ENCODE measurements at regions not wholly inside any gene's neighbourhood (a gene's known extent, or its start where the extent isn't known, plus 50 kb on each side); places are given as distances from the start of the nearest gene placed in this dataset.

DNA sequence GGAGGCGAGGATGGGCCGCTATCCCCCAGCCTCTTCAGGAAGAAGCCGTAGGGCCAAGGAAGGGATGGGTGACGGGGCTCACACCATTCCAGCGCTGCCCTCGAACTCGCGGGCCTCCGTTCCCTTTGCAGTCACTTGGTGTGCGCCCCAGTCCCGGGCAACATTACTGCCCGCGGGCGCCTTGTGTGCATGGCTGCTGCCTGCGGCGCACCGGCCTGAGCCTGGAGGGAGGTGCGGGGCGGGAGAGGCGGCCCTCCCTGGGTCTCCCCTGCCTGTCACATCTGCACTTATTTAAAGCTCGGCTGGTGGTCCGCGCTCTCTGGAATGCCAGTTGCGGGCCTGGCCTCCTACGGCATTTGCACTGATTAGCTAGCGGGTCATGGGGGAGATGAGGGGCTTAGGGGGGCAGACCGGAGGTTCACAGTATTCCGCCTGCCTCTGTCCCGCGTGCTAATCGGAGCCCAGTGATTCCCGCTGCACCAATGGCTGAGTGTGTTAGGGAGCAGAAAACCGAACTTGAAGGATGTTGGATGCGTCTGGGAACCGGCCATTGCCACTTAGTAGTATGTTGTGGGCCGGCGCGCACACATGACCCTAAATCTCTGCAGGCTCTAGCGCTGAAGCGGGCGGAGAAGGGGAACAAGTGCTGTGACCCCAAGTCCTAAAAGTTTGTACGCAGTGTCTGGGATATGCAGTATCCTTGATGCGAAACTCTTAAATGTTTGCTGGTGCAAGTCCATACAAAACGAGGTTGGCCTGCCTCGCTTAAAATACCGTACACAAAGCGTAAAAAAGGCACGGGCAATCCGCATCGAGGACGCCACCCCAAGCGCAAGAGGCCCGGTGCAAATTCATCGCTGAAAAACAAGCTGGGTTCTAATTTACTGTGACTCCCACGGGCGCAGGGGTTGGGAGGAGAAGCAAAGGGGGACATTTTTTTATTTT lies 161.2 kb upstream of the SIX2 start:
- no peak overlapping the region for H3K4me3 Mint-ChIP-seq (ENCODE audit: unreplicated experiment)
- H3K9me3 Mint-ChIP-seq (ENCODE audit: unreplicated experiment) = no peaks in the 10 kb centered on the region
- no peak overlapping the region for H3K27ac Mint-ChIP-seq (ENCODE audit: unreplicated experiment)
- peak; percentile 46 for DNase-seq
- peaks cover 16% of the 10 kb centered on the region for H3K27me3 Mint-ChIP-seq (ENCODE audit: unreplicated experiment)
- H3K4me1 Mint-ChIP-seq (ENCODE audit: low read depth, unreplicated experiment) = peaks cover 3% of the 10 kb centered on the region
- H3K36me3 Mint-ChIP-seq (ENCODE audit: unreplicated experiment) = no peaks in the 10 kb centered on the region
- TF ChIP-seq, protein P1, sequence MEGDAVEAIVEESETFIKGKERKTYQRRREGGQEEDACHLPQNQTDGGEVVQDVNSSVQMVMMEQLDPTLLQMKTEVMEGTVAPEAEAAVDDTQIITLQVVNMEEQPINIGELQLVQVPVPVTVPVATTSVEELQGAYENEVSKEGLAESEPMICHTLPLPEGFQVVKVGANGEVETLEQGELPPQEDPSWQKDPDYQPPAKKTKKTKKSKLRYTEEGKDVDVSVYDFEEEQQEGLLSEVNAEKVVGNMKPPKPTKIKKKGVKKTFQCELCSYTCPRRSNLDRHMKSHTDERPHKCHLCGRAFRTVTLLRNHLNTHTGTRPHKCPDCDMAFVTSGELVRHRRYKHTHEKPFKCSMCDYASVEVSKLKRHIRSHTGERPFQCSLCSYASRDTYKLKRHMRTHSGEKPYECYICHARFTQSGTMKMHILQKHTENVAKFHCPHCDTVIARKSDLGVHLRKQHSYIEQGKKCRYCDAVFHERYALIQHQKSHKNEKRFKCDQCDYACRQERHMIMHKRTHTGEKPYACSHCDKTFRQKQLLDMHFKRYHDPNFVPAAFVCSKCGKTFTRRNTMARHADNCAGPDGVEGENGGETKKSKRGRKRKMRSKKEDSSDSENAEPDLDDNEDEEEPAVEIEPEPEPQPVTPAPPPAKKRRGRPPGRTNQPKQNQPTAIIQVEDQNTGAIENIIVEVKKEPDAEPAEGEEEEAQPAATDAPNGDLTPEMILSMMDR (IDR thresholded peaks at IDR 0.05; ENCODE audit: partially characterized antibody, unreplicated experiment) = no peak

DNA sequence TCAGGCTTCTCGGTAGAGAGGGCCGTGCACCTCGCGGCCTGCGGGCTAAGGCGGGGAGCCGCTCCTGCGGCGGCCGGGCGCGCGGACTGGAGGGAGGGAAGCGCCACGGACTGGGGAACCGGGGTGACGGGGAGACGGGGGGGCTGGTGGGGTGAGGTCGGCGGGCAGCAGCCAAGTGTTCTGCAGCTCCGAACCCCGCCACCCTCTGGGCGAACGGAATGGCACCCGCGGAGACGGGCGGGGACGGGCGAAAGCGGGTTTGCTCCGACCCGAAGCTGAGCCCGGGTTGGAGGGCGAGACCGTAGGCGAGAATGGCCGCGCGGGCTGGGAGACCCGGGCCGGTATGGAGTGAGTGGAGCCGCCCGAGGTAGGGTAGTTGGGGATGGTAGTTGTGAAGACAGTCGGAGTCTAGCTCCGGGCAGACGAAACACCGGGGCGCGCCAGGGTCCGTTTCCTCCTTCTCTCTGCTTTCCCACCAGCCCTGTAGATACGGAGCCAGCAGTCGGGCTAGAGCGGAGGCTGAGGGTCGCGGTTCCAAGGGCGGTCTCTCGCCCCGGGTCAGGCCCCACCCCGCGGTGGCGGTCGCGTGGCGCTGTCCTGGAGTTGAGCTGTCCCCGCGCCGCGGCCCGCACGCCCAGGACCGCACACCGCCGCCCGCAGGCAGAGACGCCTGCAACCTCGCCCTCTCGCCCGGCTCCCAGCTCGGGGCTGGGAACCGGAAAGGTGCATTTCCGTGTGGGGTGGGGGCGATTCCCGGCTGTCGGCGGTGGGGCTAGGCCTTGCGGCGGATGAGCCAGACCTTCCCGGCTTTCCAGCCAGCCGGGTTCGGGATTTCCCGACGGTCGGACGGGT lies 160.3 kb upstream of the SIX2 start:
- Mint-ChIP-seq H3K4me1 (ENCODE audit: low read depth, unreplicated experiment) (peaks cover 3% of the 10 kb centered on the region), H3K27ac (ENCODE audit: unreplicated experiment) (no peak overlapping the region), H3K4me3 (ENCODE audit: unreplicated experiment) (peak overlapping the region; percentile 72), H3K9me3 (ENCODE audit: unreplicated experiment) (no peaks in the 10 kb centered on the region), H3K36me3 (ENCODE audit: unreplicated experiment) (no peaks in the 10 kb centered on the region), H3K27me3 (ENCODE audit: unreplicated experiment) (peaks cover 16% of the 10 kb centered on the region)
- TF ChIP-seq, protein P1 (IDR thresholded peaks at IDR 0.05; ENCODE audit: partially characterized antibody, unreplicated experiment) = no peak
- peak; percentile 61 for DNase-seq

DNA sequence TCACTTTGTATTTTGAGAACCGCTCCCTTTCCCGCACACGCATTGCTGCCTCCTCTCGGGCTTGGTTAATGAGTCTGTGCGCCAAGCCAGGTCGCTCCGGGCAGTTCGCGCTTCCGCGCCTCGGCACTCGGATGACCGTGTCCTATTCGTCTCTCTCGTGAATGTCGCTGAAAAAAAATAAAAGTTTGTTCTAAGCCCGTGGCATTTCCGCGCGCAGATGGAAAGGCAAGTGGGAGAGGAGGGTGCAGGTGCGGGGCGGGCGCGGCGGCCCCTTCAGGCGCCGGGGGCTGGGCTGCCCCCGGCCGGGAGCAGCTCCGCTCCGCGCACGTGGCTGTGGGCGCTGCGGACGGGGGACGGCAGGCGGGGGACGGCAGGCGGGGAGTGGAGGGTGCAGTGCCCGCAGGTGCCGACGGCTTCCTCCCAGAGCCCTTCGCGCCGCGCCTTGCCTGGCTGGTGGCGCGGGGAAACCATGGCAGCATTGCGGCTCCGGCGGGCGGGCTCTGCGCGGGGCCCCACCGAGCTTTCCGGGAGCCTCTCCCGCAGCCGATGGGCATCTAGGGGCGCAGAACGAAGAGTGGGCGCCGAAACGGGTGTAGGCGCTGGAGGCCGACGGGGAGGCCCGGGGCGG lies 159.6 kb upstream of the SIX2 start:
- H3K4me3 Mint-ChIP-seq (ENCODE audit: unreplicated experiment) = peak overlapping the region; percentile 93
- H3K9me3 Mint-ChIP-seq (ENCODE audit: unreplicated experiment) = no peaks in the 10 kb centered on the region
- no peak overlapping the region for H3K27ac Mint-ChIP-seq (ENCODE audit: unreplicated experiment)
- peak; percentile 40 for DNase-seq
- peaks cover 3% of the 10 kb centered on the region for H3K4me1 Mint-ChIP-seq (ENCODE audit: low read depth, unreplicated experiment)
- H3K36me3 Mint-ChIP-seq (ENCODE audit: unreplicated experiment) = no peaks in the 10 kb centered on the region
- H3K27me3 Mint-ChIP-seq (ENCODE audit: unreplicated experiment) = peaks cover 16% of the 10 kb centered on the region
- TF ChIP-seq, protein P1 (IDR thresholded peaks at IDR 0.05; ENCODE audit: partially characterized antibody, unreplicated experiment) = no peak

DNA sequence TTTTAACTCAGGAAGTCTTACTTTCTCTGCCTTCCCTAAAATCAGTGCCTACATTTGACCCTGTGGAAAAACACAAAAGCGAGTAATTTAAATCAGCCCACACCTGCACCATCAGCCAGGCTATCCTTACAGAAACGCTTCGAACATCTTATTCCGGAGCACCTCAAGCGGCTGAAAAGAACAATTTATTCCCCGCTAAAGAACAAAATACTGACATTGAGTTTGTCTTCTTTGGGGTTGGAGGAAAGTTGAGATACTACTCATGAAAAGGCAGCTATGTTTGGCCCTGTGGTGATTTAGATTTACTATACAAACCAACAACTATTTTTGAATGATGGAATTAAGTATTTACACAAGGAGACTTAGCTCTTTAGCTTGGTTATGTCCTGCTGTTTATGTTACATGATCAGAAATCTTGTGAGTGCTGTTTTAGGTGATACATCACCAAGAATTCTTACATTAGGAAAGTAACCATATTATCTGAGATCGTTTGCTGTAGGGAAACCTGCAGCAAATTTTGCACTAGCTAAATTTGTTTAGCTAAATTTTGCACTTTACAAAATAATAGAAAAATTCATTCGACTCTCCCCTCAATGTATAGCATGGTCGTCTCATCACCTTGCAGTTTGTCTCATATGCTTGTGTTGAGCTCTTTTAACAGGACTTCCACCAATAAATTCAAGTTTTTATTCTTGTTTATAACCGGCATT lies 158.8 kb upstream of the SIX2 start:
- H3K27me3 Mint-ChIP-seq (ENCODE audit: unreplicated experiment) = peaks cover 16% of the 10 kb centered on the region

More for the DNA sequence above, 158.8 kb upstream of the SIX2 start:
- H3K27ac Mint-ChIP-seq (ENCODE audit: unreplicated experiment) = no peak overlapping the region
- TF ChIP-seq, protein P1 (IDR thresholded peaks at IDR 0.05; ENCODE audit: partially characterized antibody, unreplicated experiment) = no peak
- peaks cover 3% of the 10 kb centered on the region for H3K4me1 Mint-ChIP-seq (ENCODE audit: low read depth, unreplicated experiment)
- no peaks in the 10 kb centered on the region for H3K9me3 Mint-ChIP-seq (ENCODE audit: unreplicated experiment)
- no peak for DNase-seq
- H3K36me3 Mint-ChIP-seq (ENCODE audit: unreplicated experiment) = no peaks in the 10 kb centered on the region
- H3K4me3 Mint-ChIP-seq (ENCODE audit: unreplicated experiment) = peak overlapping the region; percentile 93
